ENCODE measurements at regions not wholly inside any gene's neighbourhood (a gene's known extent, or its start where the extent isn't known, plus 50 kb on each side); places are given as distances from the start of the nearest gene placed in this dataset.

DNA sequence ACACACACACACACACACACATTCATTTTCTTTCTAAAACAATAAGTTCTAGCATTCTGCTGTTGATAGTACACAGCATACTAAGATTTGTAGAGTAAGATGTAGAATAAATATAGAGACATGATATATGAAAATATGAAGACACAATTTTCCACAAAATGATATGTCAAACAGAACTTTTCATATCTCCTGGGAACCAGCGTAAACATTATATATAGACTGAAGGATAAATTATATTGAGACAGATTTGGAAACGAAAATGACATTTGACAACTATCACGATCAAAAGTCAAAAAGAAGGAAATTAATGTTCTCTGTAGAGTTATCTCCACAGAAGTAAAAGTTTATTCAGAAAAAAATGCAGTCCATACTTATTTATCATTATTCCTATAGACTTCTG lies 1605.7 kb upstream of the SLC10A2 start:
- Histone ChIP-seq H3K4me1 (ENCODE audit: low read length) (no peaks in the 10 kb centered on the region), H3K36me3 (replicated peaks; ENCODE audit: low read depth, low read length) (no peaks in the 10 kb centered on the region), H3K27ac (ENCODE audit: low read length) (no peak overlapping the region), H3K27me3 (ENCODE audit: low read depth, low read length) (no peaks in the 10 kb centered on the region), H3K9me3 (ENCODE audit: insufficient read depth, low read length) (no peaks in the 10 kb centered on the region), H3K4me2 (ENCODE audit: low read length) (no peak overlapping the region), H3K9ac (ENCODE audit: low read length) (no peak overlapping the region), H3K79me2 (ENCODE audit: low read length) (no peaks in the 10 kb centered on the region), H2AFZ (ENCODE audit: low read depth, low read length) (no peak overlapping the region), H3K4me3 (ENCODE audit: low read length) (no peak overlapping the region), H4K20me1 (ENCODE audit: insufficient read depth, low read length) (no peaks in the 10 kb centered on the region)
- TF ChIP-seq CTCF (IDR thresholded peaks at IDR 0.05; ENCODE audit: low read depth, low read length) (no peak), EZH2phosphoT487 (IDR thresholded peaks at IDR 0.05; ENCODE audit: low read depth) (no peak)

DNA sequence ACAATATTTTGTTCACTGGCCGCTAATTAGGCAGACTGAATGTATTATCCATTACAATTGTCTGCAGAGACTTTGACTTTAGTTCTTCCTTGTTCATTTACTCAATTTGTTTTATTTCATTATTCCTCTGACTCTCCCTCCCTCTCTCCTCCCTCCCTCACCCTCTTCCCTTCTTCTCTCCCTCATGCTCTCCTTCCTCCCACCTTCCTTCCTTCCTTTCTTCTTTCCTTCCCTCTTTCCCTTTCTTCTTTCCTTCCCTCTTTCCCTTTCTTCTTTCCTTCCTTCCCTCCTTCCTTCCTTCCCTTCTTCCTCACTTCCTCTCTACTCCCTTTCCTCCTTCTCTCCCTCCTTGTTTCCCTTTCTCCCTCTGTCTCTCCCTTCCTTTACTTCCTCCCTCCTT lies 1591.0 kb upstream of the SLC10A2 start:
- Histone ChIP-seq H3K79me2 (ENCODE audit: low read length) (no peaks in the 10 kb centered on the region), H3K36me3 (replicated peaks; ENCODE audit: low read depth, low read length) (no peaks in the 10 kb centered on the region), H2AFZ (ENCODE audit: low read depth, low read length) (no peak overlapping the region), H4K20me1 (ENCODE audit: insufficient read depth, low read length) (no peaks in the 10 kb centered on the region), H3K27me3 (ENCODE audit: low read depth, low read length) (no peaks in the 10 kb centered on the region), H3K9me3 (ENCODE audit: insufficient read depth, low read length) (no peaks in the 10 kb centered on the region), H3K27ac (ENCODE audit: low read length) (no peak overlapping the region), H3K4me3 (ENCODE audit: low read length) (no peak overlapping the region), H3K4me2 (ENCODE audit: low read length) (no peak overlapping the region), H3K9ac (ENCODE audit: low read length) (no peak overlapping the region), H3K4me1 (ENCODE audit: low read length) (no peaks in the 10 kb centered on the region)
- no peak for TF ChIP-seq EZH2phosphoT487 (IDR thresholded peaks at IDR 0.05; ENCODE audit: low read depth)
- TF ChIP-seq CTCF (IDR thresholded peaks at IDR 0.05; ENCODE audit: low read depth, low read length): no peak

DNA sequence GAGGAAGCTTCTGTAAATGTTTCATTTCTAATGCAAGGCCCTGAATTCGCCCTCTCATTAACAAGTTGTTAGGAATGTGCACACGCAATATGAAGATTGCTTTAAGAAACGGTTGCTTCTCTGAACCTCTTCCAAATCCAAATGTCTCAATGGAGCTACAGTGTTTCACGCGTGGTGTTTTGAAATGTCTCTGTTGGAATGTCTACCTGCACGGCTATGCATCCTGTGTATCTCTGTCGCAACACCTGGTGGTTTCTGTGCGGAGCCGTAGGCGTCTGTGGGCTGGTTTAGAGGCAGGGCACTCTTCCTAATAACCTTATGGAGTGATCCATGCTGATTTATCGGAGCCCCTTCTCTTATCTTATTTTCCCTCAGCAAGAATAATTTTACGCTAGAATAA lies 1584.2 kb upstream of the SLC10A2 start:
- Histone ChIP-seq H3K79me2 (ENCODE audit: low read length) (no peaks in the 10 kb centered on the region), H3K4me1 (ENCODE audit: low read length) (no peaks in the 10 kb centered on the region), H3K4me3 (ENCODE audit: low read length) (no peak overlapping the region), H4K20me1 (ENCODE audit: insufficient read depth, low read length) (no peaks in the 10 kb centered on the region), H3K4me2 (ENCODE audit: low read length) (no peak overlapping the region), H3K9me3 (ENCODE audit: insufficient read depth, low read length) (no peaks in the 10 kb centered on the region; the same call in 1 of the 2 replicates), H2AFZ (ENCODE audit: low read depth, low read length) (no peak overlapping the region), H3K9ac (ENCODE audit: low read length) (no peak overlapping the region), H3K27ac (ENCODE audit: low read length) (no peak overlapping the region), H3K36me3 (replicated peaks; ENCODE audit: low read depth, low read length) (no peaks in the 10 kb centered on the region), H3K27me3 (ENCODE audit: low read depth, low read length) (no peaks in the 10 kb centered on the region)
- TF ChIP-seq CTCF (IDR thresholded peaks at IDR 0.05; ENCODE audit: low read depth, low read length) (no peak), EZH2phosphoT487 (IDR thresholded peaks at IDR 0.05; ENCODE audit: low read depth) (no peak)

DNA sequence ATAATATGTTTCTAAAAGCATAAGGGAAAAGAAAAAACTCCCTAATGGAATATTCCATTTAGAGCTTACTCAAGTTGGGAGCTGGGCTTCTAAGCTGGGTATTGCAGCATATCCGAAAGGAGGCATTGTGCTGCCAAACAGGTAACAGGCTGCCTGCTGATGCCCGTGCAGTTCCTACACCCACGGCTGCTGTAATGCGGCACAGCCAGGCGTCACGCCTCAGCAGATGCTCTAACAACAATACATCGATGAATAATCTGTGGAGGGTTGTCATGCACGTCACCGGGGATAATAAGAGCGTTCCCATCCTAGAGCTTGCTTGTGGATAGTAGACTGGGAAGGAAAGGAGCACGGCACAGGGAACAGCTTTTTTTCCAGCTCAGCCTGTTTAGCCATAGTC lies 1582.1 kb upstream of the SLC10A2 start:
- Histone ChIP-seq H3K4me1 (ENCODE audit: low read length) (no peaks in the 10 kb centered on the region), H3K9ac (ENCODE audit: low read length) (no peak overlapping the region), H3K4me3 (ENCODE audit: low read length) (no peak overlapping the region), H3K27ac (ENCODE audit: low read length) (no peak overlapping the region), H3K27me3 (ENCODE audit: low read depth, low read length) (no peaks in the 10 kb centered on the region), H3K4me2 (ENCODE audit: low read length) (no peak overlapping the region), H3K9me3 (ENCODE audit: insufficient read depth, low read length) (no peaks in the 10 kb centered on the region; the same call in 1 of the 2 replicates), H4K20me1 (ENCODE audit: insufficient read depth, low read length) (no peaks in the 10 kb centered on the region), H3K36me3 (replicated peaks; ENCODE audit: low read depth, low read length) (no peaks in the 10 kb centered on the region), H2AFZ (ENCODE audit: low read depth, low read length) (no peak overlapping the region), H3K79me2 (ENCODE audit: low read length) (no peaks in the 10 kb centered on the region)
- TF ChIP-seq CTCF (IDR thresholded peaks at IDR 0.05; ENCODE audit: low read depth, low read length) (no peak), EZH2phosphoT487 (IDR thresholded peaks at IDR 0.05; ENCODE audit: low read depth) (no peak)

Measured in OCI-LY3 (cell line).